GM21528 (cell line): ENCODE measurements at regions not wholly inside any gene's neighbourhood (a gene's known extent, or its start where the extent isn't known, plus 50 kb on each side); places are given as distances from the start of the nearest gene placed in this dataset.

ENCODE experiments used
- ATAC-seq: cut with Tn5 transposase; IDR thresholded peaks from one replicate; pipeline ENCODE4 v1.9.1; 2021; ENCODE audit warnings: mild to moderate bottlenecking, moderate library complexity; ENCODE audit not compliant: unreplicated experiment, low FRiP score

DNA sequence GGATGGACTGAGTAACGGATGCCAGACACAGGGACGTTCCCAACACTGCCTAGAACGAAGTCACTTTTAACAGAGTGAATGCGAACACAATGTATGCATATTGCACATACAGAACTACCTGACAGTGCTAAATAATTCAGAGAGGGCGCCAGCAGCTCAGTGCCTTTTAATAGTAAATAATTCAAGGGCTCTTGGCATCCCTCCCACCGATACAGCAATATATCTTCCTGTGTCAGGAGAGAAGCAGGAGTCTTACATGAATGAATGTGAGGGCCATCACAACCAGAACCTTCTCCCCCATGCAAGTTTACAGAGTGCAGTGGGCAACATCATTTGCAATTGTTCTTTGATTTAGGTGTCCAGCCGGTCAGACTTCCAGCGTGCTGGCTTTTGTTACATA lies 88.4 kb upstream of the KCNG1 start:
- no peak for ATAC-seq

DNA sequence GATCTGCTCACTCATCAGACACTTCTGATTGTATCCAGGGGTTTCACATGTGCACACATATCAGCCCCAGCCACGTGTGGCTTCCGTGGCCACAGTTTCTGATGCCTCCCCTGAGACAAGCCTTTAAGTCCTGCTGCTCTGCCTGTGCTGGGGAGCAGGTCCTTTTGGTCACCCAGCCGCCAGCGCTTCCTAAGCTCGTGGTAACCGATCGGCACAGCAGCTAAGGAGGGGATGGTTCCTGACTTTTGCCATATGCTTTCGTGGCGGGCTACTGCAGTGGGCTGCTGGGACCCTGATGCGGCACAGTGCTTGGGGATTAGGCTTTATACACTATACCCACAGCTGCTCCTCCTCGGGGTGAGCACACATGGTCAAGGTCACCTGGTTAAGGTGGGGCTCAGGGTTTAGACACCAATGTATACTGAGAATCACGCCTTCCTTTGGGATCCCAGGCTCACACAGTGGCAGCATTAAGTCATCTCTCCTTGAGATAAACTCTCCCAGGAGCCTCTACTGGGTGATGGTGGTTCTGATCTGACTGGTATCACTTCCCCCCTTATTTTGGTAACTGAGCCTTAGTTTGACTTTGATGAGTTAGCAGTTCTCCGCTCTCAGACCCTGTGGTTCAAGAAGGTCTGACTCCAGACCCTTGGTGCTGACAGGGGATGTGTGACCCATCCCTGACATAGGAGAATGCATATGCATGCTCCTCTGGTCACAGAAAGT lies 85.9 kb upstream of the KCNG1 start:
- ATAC-seq, result no peak

DNA sequence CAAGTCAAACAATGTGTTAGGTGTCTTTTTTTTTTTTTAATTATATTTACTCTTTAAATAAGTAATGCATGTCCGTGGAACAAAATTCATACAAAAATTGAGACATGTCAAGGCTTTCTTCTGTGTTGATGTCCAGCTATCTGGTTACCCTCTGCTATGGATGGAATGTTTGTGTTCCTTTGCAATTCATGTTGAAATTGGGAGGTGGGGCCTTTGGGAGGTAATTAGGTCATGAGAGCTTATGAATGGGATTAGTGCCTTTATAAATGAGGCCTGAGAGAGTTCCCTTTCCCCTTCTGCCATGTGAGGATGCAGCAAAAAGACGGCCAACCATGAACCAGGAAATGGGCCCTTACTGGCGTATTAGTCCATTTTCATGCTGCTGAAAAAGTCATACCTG lies 83.1 kb upstream of the KCNG1 start:
- no peak for ATAC-seq

DNA sequence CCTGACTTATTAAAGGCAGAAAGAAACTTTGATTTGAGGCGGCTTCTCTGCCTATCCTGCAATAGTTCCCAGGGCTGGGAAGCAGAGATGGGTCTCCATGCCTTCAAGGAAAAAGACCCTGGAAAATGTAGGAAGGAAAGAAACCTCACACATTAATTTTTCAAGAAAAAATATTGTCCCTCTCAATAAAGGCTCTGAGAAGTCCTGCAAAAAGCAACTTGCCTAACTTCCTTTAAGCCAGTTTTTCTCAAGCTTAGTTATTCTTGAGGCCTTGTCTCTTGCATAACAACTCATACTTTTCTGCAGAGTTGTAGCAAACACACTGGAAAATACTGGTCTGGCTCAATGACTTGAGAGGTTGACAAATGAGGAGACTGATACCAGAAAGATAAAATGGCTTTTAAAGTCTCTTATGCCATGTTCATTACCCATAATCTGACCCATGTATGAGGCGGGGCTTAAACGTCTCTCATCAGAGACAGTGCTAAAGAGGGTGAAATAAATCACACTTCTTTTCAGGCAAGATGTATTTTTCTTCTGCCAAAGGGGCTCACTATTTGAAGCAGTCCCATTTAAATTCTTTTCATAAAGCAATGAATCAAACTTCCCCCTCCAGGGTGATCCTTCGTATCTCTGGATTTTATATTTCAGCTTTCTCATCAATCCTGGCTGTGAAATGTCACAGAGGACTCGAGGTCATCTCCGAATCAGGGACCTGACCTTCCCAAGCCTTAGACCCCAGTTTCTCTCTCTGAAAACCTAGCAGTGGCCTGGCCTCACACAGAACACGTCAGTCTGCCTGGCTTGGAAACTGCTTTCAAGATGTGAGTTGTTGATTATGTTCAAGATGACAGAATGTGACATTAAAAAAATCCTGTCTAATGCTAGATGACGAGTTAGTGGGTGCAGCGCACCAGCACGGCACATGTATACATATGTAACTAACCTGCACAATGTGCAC lies 82.3 kb upstream of the KCNG1 start:
- ATAC-seq, result no peak

DNA sequence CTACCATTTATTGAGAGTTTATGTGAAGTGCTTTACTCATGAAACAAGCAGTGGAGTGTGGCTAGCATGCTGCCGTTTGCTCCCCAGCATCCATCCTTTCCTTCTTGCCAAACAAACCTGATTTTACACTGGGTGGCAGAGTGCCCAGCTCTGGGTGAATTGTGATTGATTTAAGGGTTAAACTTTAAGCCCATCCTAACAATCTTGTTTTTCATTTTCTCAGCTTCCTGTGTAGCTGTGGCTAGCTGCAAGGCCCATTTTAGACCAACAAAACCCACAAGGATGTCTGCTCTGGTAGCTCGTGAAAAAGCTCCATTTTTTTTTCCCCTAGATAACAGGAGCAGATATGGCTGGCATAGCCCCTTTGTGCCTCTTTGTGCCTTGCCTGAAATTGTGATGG lies 77.7 kb upstream of the KCNG1 start:
- no peak for ATAC-seq

DNA sequence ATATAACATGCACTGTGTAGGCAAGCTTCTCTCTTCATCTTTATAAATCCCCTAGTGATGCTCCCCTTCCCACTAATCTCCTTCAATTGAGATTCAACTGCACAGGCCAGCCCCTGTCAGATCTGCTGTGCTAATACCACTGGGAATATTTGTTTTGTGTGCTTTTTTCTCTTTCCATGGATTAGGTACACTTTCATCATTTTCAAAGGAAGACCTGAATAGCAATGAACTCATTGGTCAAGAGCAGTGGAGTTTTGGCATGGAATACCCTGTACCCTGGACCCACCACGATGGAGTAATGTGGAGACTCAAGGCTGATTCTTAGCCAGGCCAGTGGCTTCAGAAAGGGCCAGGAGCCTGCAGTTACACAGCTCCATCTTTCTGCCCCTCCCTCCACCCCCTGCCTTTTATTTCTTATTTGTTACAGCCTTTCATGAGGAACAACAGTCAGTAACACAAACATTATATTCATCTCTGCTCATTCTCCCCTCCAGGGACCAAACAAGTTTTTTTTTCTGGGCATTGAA lies 75.4 kb upstream of the KCNG1 start:
- no peak for ATAC-seq

DNA sequence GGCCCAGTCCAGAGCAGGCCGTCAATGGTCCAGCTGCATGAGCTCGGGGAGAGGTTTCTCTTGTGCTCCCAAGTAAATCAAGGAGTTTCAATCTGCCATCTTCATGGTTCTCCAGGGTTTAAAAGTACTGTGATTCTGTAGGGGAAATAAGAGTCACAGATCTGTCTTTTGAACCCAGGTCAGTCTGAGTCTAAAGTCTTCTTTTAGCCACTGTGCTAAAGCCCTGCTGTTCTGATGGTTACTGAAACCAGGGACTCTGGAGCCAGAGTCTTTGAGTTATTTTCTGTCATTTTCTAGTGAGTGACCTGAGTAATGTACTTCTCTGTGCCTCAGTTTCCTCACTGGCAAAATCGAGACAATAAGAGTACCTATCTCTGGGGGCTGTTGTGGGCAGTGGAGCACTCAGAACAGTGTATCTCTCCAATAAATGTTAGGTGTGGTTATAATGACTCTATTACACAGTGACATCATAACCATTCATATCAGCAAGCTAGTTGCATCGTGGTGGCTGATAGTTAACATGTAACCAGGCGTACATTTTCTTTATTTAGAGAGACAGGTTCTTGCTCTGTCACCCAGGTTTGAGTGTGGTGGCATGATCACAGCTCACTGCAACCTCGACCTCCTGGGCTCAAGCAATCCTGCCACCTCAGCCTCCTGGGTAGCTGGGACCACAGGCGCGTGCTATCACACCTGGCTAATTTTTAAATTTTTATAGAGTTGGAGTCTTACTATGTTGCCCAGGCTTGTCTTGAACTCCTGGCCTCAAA lies 74.6 kb upstream of the KCNG1 start:
- ATAC-seq, result no peak

DNA sequence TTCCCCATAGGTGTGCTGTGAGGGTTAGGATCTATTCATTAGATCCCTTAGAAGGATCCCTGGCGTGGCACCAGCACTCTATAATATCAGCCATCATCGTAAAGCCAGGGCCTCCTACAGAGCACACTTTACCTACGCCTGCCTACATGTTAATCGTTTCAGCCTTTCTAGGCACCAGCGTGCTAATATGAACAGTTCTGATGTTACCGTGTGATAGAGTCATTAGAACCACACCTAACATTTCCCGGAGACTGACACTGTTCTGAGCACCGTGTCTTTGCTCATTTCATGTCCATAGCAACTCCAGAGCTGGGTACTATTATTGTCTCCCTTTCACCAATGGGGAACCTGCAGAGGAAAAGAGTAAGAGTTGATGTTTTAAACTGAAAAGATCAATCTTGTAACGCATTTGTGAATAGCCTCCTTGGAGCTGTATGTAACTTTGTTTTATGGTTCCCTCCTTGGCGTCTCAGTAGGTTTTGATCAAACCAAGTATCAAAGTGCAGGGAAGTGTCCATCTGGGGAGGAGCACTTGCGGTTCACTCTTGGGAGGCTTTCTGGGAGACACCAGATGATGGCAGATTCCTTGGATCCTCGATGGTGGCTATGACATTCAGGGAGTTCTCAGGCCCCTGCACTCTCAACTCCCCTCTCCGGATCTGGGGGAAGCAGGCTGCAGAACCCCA lies 73.8 kb upstream of the KCNG1 start:
- ATAC-seq, result no peak

DNA sequence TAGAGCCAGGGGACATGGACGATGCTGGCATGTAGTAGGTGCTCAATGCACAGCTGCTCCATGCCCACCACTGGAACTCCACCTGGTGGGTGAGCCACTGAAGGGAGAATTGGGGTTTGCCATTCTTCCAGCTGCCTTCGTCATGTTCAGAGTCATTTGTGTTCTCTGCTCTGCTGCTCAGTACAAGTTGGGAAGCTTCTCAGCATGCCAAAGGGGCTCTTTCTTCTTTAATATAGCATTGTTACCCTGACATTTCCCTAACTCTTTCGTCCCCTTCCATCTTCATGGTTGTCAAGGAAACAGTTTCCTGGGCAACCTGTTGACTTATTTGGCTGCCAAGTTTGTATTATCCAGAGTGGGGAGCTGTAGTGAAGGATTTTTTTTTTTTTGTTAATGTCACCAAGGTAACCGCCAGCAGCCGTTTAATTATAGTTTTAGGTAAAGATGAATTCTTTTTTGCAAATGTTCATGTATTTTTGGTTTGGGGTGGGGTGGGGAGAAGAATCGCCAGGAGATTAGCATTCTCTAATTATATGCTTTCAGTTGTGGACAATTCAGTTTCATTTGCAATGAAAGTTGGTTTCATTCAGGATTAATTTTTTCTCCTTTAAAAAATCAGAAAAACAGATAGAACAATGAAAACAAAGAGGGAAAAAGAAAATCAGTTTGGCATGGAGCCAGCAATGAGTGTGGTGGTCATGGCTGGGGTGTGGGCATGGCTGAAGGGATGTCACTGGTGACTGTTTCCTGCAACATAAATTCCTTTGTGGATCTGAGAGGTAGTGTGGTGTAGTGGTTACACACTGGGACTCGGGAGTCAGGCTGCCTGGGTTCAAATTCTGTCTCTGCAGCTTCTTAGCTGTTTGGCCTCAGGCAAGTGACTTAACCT lies 73.0 kb upstream of the KCNG1 start:
- no peak for ATAC-seq

DNA sequence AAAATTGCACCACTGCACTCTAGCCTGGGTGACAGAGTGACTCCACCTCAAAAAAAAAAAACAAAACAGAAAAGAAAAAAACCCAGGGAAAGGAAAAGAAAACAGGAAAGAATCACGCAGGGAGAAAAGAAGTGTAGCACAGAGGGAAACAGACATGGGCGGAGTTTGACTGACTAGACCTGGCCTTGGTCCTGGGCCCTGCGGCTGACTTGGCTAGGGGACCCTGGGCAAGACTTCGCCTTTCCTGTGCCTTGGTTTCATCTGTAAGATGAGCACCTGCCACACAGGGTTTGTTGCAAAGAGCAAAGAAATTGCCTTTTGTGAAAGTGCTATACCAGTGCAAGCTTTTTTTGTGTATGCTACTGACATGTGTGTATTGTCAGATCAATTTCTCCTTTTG lies 71.3 kb upstream of the KCNG1 start:
- no peak for ATAC-seq

DNA sequence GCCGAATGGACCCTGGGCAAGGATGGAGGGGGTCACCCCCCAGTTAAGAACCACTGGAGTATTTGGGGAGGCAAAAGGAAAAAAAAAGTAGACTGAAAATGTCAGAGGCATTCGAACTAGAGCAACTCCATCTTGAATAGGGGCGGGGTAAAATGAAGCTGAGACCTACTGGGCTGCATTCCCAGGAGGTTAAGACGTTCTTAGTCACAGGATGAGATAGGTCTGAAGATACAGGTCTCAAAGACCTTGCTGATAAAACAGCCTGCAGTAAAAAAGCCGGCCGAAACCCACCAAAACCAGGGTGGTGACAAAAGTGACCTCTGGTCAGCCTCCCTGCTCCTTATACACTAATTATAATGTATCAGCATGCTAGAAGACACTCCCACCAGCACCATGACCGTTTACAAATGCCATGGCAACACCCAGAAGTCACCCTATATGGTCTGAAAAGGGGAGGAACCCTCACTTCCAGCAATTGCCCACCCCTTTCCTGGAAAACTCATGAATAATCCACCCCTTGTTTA lies 70.4 kb upstream of the KCNG1 start:
- ATAC-seq, result no peak

DNA sequence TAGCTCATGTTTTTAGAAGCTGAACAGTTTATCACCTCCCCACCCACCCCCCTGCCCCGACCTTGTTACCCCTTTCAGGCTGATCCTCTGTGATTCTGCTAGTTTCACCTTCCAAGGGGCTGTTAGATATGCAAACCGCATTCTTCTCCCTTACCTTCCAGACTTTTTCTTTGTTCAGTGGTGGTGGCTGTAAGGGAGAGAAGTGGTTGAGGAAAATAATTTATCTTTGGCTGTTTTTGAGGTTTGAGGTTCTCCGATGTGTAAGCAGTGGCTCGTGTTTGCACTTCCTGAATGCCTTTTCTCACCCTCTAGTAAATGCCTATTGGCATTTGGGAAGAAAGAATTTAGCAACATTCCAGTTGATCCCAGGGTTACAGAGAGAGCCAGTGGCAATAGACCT lies 69.4 kb upstream of the KCNG1 start:
- ATAC-seq, result no peak

DNA sequence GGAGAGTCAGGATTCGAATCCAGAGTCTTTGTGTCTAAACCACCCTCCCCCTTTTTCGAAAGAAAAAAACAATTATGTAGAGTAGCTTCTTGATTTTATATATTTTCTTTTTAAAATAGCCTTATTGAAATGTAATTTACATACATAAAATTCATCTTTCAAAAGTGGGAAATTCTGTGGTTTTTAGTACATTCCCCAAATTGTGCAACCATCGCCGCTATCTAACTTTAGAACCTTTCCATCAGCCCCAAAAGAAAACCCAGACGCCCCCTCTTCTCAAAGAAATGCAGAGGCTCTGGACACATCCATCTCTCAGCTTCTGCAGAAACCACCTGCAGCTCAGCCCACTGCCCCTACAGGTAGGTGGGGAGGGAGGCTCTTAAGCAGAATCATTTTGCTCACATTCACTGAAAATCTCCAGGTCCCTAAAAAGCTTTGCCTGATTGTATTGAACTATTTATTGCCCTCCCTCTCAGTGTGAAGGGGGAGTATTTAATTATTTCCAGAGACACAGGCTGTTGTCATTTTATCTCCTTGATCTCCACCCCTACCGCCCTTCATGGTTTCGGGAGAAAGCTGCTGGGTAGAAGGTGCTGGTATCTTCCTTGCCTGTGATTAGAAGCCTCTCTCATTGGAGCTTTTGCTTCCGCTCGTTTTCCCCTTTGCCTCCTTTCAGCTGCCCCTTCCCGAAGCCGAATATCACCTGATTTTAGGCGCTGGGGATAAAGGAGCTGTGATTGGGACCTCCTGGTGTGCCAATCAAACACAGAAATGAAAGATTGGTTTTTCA lies 68.7 kb upstream of the KCNG1 start:
- ATAC-seq, result no peak

DNA sequence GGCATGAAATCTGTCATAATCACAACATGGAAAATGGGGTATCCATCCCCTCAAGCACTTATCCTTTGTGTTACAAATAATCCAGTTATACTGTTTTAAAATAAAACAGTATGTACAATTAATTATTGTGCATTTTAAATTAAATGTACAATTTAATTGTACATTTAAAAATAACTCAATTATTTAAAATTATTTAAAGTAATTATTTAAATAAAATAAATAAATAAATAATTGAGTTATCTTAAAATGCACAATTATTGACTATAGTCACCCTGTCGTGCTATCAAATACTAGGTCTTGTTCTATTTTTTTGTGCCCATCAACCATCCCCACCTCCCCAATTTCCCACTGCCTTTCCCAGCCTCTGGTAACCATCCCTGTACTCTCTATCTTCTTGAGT lies 66.9 kb upstream of the KCNG1 start:
- ATAC-seq, result no peak

DNA sequence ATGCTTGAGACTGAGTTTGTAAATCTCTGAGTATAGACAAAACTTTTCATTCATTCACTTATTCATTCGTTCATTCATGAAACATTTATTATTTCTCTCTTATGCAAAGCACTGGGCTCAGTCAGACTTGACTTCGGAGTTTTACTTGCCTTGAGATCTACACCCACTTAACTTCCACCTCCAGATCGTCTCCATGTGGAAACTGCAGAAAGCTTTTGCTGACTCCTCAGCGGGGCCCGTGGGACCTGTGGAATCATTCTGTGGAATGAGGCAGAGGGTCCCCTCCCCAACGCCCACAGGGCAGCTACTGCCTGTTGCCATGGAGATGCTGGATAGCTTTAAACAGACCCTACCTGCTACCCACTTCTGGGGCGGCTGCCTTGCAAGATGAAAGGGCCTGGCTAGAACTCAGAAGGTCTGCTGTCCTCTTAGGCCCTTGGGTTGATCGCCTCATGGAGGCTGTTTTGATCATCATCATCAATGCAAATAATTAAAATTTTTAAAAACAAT lies 66.4 kb upstream of the KCNG1 start:
- ATAC-seq, result no peak

DNA sequence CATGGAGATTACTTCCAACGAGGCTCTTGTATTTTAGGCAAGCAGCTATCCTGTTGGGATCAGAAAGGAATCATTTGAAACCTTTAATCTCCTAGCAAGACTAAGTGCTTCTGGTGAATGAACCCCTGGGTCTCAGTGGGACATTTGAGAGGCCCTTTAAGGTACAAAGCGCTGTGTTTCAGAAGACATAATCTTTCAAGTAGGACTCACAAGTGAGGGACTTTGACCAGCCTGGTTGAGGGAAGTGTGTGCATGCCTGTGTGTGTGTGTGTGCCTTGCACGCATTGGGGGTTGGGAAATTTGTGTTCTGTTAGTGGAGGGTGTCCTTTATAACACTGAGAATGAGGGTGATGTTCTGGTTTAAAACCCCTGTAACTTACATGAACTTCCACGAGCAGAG lies 64.4 kb upstream of the KCNG1 start:
- ATAC-seq, result no peak

DNA sequence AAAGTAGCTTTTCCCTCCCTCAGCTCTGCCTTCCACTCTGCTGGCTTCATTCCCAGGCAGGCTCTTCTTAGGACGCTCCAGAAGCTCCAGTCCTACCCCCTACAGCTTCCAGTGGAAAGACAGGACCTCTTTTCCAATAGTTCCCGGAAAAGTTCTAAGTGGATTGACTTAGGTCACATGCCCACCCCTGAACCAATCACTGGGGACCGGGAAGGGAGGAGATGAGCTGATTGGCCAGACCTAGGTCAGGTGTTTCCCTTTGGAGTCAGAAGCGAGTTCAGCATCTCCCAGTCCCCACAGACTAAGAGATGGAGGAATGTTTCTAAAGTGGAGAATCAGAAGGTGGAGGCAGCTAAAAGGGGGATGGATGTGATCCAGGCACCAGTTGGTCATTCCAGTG lies 62.9 kb upstream of the KCNG1 start:
- ATAC-seq, result no peak
